Fibroblast of the aortic adventitia (primary cell): ENCODE measurements at regions not wholly inside any gene's neighbourhood (a gene's known extent, or its start where the extent isn't known, plus 50 kb on each side); places are given as distances from the start of the nearest gene placed in this dataset.

Experiments used
- DNase-seq: peaks from one replicate; pipeline ENCODE4 v3.0.0-alpha.2; 2010; ENCODE audit warnings: low read depth
- H3K4me3 ChIP-seq: 2 replicates; pipeline ENCODE4 v1.5.1; 2011; ENCODE audit warnings: low read depth, mild to moderate bottlenecking, control low read depth, low read length, moderate library complexity
- TF ChIP-seq, protein P1 (sequence below): IDR thresholded peaks from 2 replicates; pipeline ENCODE4 v1.5.1; 2011; ENCODE audit warnings: mild to moderate bottlenecking, low read length, control low read depth, inconsistent platforms; ENCODE audit not compliant: insufficient read depth

GRCh38 chr6:84461461-84461860 lies 234.0 kb upstream of the CEP162 start:
- no peak for DNase-seq
- H3K4me3 ChIP-seq: no peak overlapping the region
- TF ChIP-seq, protein P1, sequence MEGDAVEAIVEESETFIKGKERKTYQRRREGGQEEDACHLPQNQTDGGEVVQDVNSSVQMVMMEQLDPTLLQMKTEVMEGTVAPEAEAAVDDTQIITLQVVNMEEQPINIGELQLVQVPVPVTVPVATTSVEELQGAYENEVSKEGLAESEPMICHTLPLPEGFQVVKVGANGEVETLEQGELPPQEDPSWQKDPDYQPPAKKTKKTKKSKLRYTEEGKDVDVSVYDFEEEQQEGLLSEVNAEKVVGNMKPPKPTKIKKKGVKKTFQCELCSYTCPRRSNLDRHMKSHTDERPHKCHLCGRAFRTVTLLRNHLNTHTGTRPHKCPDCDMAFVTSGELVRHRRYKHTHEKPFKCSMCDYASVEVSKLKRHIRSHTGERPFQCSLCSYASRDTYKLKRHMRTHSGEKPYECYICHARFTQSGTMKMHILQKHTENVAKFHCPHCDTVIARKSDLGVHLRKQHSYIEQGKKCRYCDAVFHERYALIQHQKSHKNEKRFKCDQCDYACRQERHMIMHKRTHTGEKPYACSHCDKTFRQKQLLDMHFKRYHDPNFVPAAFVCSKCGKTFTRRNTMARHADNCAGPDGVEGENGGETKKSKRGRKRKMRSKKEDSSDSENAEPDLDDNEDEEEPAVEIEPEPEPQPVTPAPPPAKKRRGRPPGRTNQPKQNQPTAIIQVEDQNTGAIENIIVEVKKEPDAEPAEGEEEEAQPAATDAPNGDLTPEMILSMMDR: no peak

DNA sequence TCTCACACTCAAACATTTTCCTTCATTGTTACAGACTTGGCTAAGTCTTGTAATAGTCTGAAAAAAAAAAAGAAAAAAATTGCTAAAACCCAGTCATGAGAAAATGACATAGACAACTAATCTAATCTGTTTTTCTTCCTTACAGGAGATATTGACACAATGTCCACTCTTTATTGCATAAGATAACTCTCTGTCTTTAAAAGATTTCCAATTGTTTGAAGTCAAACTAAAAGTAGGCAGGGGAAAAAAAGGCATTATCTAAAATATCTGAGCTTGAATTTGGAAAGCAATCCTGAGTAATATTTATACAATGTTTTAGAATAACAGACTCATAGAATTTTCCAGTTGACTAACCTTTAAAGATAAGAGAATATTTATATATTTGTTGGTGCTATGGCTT lies 233.0 kb upstream of the CEP162 start:
- peak; percentile 91 for DNase-seq
- H3K4me3 ChIP-seq: no peak overlapping the region
- TF ChIP-seq, protein P1: no peak

- TF ChIP-seq, protein P1: no peak
- DNase-seq: no peak
- H3K4me3 ChIP-seq: no peak overlapping the region
Measured at GRCh38 chr6:84459401-84459800, 232.0 kb upstream of the CEP162 start.

DNA sequence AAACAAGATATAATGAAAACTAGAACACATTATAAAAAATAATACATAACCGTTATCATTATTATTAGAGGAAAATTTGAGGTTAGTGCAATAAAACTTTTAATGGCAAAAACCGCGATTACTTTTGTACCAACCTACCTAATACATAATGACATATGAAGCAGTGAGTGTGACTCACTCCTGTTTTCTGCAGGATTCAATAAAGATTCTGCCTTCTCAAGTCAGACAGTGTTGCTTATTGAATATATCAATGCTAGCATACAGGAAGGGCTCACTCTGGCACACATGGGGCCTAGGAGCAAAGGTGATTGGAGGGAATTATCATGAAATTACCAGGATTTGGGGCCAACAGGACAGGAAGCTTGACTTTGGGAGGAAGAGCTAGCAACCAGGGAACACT lies 230.8 kb upstream of the CEP162 start:
- DNase-seq: no peak
- no peak overlapping the region for H3K4me3 ChIP-seq
- TF ChIP-seq, protein P1: no peak

DNA sequence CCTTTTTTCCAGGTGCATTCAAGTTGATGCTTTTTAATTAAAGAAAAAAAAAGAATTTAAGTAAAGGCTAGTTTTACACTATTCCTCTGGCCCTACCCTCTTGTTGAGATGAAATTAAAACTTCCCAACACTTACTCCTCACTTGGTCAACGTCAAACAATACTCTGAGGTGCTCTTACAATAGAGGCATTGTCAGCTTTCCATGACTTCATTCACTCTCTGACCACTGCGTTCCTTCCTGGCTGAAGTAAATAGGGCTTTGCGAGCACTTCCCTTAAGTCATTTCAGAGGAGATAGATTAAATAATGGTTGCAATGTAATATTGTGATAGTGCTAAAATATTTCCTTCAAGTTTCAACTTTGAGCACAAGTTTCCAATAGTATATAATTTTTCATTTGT lies 229.8 kb upstream of the CEP162 start:
- no peak for DNase-seq
- H3K4me3 ChIP-seq: no peak overlapping the region
- TF ChIP-seq, protein P1: no peak

- TF ChIP-seq, protein P1: no peak
- no peak overlapping the region for H3K4me3 ChIP-seq
- DNase-seq: no peak
Measured at GRCh38 chr6:84456803-84457202, 229.4 kb upstream of the CEP162 start.

DNA sequence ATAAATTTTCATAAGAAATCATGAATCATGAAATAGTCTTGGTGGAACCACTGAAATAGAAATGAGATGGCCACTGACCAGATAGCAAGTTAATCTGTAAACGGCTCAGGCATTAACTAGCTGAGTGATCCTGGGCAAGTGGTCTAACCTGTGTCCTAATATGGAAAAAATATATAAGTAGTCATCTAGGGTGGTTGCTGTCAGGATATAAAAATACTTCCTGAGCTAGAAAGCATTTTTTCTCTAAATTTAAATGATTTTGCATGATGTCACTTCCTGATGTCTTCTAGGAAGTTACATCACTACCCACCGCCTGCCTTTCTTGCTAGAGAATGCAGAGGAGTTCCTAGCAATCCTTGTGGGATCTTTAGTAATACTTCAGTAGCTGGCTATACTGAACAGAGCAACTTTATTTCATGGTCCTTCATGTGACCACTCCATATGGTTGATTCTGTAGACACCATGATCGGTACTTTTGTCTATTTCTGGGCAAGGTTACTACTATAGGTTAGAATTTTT lies 228.1 kb upstream of the CEP162 start:
- TF ChIP-seq, protein P1: no peak
- no peak overlapping the region for H3K4me3 ChIP-seq
- no peak for DNase-seq
